Stimulated activated CD4-positive, alpha-beta T cell treated with anti-CD3 and anti-CD28 coated beads, Interleukin-12 subunit alpha, Interleukin-12 subunit beta, amount 100 ng/mL, for 48 hours (primary cell): ENCODE measurements at regions not wholly inside any gene's neighbourhood (a gene's known extent, or its start where the extent isn't known, plus 50 kb on each side); places are given as distances from the start of the nearest gene placed in this dataset.
"Not testable (repeated sequence)": the region's sequence is repeated elsewhere in the genome, so short reads cannot be mapped to it uniquely, and the experiment has no call there.

ENCODE experiments used
- DNase-seq, 3 donors: peaks; one replicate each; pipeline ENCODE4 v3.0.0-alpha.2; 2020; ENCODE audit warnings: low read depth in 2 of 3, low spot score in 1 of 3

GRCh38 chr5:100066020-100066419 is 469.2 kb upstream of the FAM174A start:
- DNase-seq: not testable (repeated sequence)

- no peak for DNase-seq
These were observed 491.7 kb upstream of the FAM174A start for GRCh38 chr5:100043475-100043874.

- no peak for DNase-seq
These were observed 508.6 kb upstream of the FAM174A start for GRCh38 chr5:100026606-100027005.

GRCh38 chr5:100023536-100023935 is 511.6 kb upstream of the FAM174A start:
- DNase-seq: no peak

- no peak for DNase-seq
These were observed 517.5 kb upstream of the FAM174A start for GRCh38 chr5:100017520-100018262.

- not testable (repeated sequence) for DNase-seq
These were observed 521.9 kb upstream of the FAM174A start for GRCh38 chr5:100013305-100013704.

GRCh38 chr5:100011160-100011559 is 524.0 kb upstream of the FAM174A start:
- not testable (repeated sequence) for DNase-seq

GRCh38 chr5:100004969-100005368 is 530.2 kb upstream of the FAM174A start:
- DNase-seq: no peak

- DNase-seq: no peak
These were observed 536.9 kb upstream of the FAM174A start for GRCh38 chr5:99998319-99998718.

GRCh38 chr5:99995407-99995806 is 539.8 kb upstream of the FAM174A start:
- no peak for DNase-seq

- no peak for DNase-seq
These were observed 561.4 kb upstream of the FAM174A start for GRCh38 chr5:99973779-99974178.

- DNase-seq: no peak
These were observed 579.2 kb upstream of the FAM174A start for GRCh38 chr5:99955962-99956361.

GRCh38 chr5:99955006-99955405 is 580.2 kb upstream of the FAM174A start:
- DNase-seq: no peak

- no peak for DNase-seq
These were observed 585.1 kb upstream of the FAM174A start for GRCh38 chr5:99949969-99950524.

GRCh38 chr5:99949361-99949760 is 585.8 kb upstream of the FAM174A start:
- no peak for DNase-seq

GRCh38 chr5:99948850-99949249 is 586.3 kb upstream of the FAM174A start:
- DNase-seq: no peak

- no peak for DNase-seq
These were observed 589.4 kb upstream of the FAM174A start for GRCh38 chr5:99945478-99946442.

GRCh38 chr5:99940540-99940939 is 594.6 kb upstream of the FAM174A start:
- DNase-seq: no peak

GRCh38 chr5:99936911-99937310 is 598.3 kb upstream of the FAM174A start:
- DNase-seq: no peak

GRCh38 chr5:99929806-99930135 is 605.4 kb upstream of the FAM174A start:
- no peak for DNase-seq

- DNase-seq: no peak
These were observed 605.9 kb upstream of the FAM174A start for GRCh38 chr5:99929067-99929805.
